ENCODE measurements at regions not wholly inside any gene's neighbourhood (a gene's known extent, or its start where the extent isn't known, plus 50 kb on each side); places are given as distances from the start of the nearest gene placed in this dataset.
"Not testable (repeated sequence)": the region's sequence is repeated elsewhere in the genome, so short reads cannot be mapped to it uniquely, and the experiment has no call there.

DNA sequence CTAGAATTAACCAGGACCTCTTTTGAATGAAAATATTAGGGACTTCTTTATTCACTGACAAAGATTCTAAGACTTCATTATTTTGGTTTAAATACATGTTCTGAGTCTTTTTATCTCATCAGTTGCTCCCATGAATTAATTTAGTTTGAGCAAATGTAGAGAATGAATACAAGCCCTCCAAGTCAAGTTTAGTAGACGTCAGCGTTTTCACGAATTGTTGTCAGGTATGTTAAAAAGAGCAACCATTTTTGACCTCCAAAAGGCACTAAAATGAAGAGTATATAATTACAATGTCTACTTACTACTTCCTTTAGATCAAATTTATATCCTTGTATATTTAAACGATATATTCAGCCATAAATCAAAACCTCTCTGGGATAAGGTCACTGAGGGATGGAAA, 809.3 kb upstream of the CDH6 start:
- H3K79me2 ChIP-seq (ENCODE audit: insufficient read depth, low read length), result no peaks in the 10 kb centered on the region
- TF ChIP-seq, protein P1, sequence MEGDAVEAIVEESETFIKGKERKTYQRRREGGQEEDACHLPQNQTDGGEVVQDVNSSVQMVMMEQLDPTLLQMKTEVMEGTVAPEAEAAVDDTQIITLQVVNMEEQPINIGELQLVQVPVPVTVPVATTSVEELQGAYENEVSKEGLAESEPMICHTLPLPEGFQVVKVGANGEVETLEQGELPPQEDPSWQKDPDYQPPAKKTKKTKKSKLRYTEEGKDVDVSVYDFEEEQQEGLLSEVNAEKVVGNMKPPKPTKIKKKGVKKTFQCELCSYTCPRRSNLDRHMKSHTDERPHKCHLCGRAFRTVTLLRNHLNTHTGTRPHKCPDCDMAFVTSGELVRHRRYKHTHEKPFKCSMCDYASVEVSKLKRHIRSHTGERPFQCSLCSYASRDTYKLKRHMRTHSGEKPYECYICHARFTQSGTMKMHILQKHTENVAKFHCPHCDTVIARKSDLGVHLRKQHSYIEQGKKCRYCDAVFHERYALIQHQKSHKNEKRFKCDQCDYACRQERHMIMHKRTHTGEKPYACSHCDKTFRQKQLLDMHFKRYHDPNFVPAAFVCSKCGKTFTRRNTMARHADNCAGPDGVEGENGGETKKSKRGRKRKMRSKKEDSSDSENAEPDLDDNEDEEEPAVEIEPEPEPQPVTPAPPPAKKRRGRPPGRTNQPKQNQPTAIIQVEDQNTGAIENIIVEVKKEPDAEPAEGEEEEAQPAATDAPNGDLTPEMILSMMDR (IDR thresholded peaks at IDR 0.05; ENCODE audit: extremely low read depth, low read depth, low read length), result no peak
- peaks cover 2% of the 10 kb centered on the region for H3K9me3 ChIP-seq (ENCODE audit: low read depth, low read length)
- no peak overlapping the region for H3K4me2 ChIP-seq (ENCODE audit: insufficient read depth, low read length)
- no peak overlapping the region for H2AFZ ChIP-seq (ENCODE audit: low read length)
- H3K36me3 ChIP-seq (ENCODE audit: insufficient read depth, low read length), result no peaks in the 10 kb centered on the region
- no peak for DNase-seq (ENCODE audit: insufficient read length, low spot score, missing footprints)
- H4K20me1 ChIP-seq (ENCODE audit: insufficient read depth, low read length), result no peaks in the 10 kb centered on the region
- H3K4me1 ChIP-seq (ENCODE audit: insufficient read depth, low read length), result no peaks in the 10 kb centered on the region
- H3K27me3 ChIP-seq (ENCODE audit: insufficient read depth, low read length), result no peaks in the 10 kb centered on the region
- H3K4me3 ChIP-seq (ENCODE audit: insufficient read depth, low read length), result no peak overlapping the region
- H3K27ac ChIP-seq (ENCODE audit: low read depth, low read length), result no peak overlapping the region

DNA sequence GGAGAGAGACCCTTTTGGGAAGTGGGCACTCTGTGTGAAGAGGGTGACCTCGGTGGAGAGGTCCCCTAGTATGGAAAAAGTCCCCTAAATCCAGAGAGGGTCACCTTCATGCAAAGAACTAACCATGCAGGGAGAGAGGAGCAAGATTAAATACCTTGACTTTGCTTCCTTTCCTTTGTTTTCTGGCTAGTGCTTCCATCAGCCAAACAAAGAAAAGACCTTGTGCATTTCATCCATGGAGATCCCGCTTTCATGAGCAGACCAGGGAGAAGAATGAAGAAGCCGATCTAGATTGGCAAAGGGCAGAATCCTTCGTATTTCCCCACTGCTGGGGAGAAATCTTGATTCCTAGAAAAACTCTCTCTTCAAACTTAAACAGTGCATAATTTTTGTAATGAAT, 813.3 kb upstream of the CDH6 start:
- no peak for DNase-seq (ENCODE audit: insufficient read length, low spot score, missing footprints)
- no peak overlapping the region for H3K4me2 ChIP-seq (ENCODE audit: insufficient read depth, low read length)
- H3K27ac ChIP-seq (ENCODE audit: low read depth, low read length), result no peak overlapping the region
- H3K4me1 ChIP-seq (ENCODE audit: insufficient read depth, low read length), result no peaks in the 10 kb centered on the region
- TF ChIP-seq, protein P1 (IDR thresholded peaks at IDR 0.05; ENCODE audit: extremely low read depth, low read depth, low read length), result no peak
- H3K4me3 ChIP-seq (ENCODE audit: insufficient read depth, low read length), result no peak overlapping the region
- H3K36me3 ChIP-seq (ENCODE audit: insufficient read depth, low read length), result no peaks in the 10 kb centered on the region
- no peaks in the 10 kb centered on the region for H4K20me1 ChIP-seq (ENCODE audit: insufficient read depth, low read length)
- H3K27me3 ChIP-seq (ENCODE audit: insufficient read depth, low read length), result no peaks in the 10 kb centered on the region
- H3K79me2 ChIP-seq (ENCODE audit: insufficient read depth, low read length), result no peaks in the 10 kb centered on the region
- no peak overlapping the region for H2AFZ ChIP-seq (ENCODE audit: low read length)
- H3K9me3 ChIP-seq (ENCODE audit: low read depth, low read length), result peaks cover 2% of the 10 kb centered on the region

DNA sequence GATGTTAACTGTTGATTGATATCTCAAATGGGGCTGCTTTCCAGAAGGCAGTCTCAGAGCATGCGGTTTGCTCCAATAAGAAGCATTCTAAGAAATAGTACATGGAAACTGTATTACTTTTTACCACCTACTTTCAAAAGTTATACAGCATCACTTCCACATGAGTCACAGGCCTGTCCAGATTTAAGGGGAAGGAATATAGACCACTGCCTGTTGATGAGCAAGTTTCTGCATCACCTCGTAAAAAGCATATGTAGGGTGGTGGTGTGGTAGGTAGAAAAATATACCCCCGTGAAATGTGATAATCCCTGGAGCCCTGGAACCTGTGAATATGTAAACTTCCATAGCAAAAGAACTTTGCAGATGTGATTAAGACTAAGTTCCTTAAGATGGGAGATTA, 816.6 kb upstream of the CDH6 start:
- Histone ChIP-seq H3K79me2 (ENCODE audit: insufficient read depth, low read length) (no peaks in the 10 kb centered on the region), H3K4me1 (ENCODE audit: insufficient read depth, low read length) (no peaks in the 10 kb centered on the region), H2AFZ (ENCODE audit: low read length) (no peak overlapping the region), H3K27ac (ENCODE audit: low read depth, low read length) (no peak overlapping the region), H3K4me2 (ENCODE audit: insufficient read depth, low read length) (no peak overlapping the region), H3K27me3 (ENCODE audit: insufficient read depth, low read length) (no peaks in the 10 kb centered on the region), H3K36me3 (ENCODE audit: insufficient read depth, low read length) (no peaks in the 10 kb centered on the region), H3K4me3 (ENCODE audit: insufficient read depth, low read length) (no peak overlapping the region), H4K20me1 (ENCODE audit: insufficient read depth, low read length) (no peaks in the 10 kb centered on the region), H3K9me3 (ENCODE audit: low read depth, low read length) (peaks cover 2% of the 10 kb centered on the region)
- DNase-seq (ENCODE audit: insufficient read length, low spot score, missing footprints), result no peak
- TF ChIP-seq, protein P1 (IDR thresholded peaks at IDR 0.05; ENCODE audit: extremely low read depth, low read depth, low read length), result no peak

DNA sequence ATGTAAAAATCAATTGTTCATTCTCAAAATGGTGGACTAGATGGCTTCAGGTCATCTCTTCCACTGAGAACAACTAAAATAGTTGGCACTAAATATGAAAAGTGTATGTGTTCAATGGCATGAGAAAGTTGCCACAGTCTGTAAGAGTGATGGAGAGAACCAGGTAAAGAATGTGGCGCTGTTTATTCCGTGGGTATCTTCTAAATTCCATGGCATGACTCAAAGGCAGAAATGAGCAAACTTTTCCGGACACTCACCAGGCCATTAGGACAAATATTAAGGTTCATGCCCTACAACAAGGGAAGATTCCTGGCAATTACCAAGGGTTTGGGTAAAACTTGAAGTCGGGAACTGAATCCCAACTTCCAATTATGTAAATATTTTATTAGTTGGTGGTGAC, 825.4 kb upstream of the CDH6 start:
- H3K4me2 ChIP-seq (ENCODE audit: insufficient read depth, low read length), result no peak overlapping the region
- no peaks in the 10 kb centered on the region for H3K9me3 ChIP-seq (ENCODE audit: low read depth, low read length)
- TF ChIP-seq, protein P1 (IDR thresholded peaks at IDR 0.05; ENCODE audit: extremely low read depth, low read depth, low read length), result no peak

DNA sequence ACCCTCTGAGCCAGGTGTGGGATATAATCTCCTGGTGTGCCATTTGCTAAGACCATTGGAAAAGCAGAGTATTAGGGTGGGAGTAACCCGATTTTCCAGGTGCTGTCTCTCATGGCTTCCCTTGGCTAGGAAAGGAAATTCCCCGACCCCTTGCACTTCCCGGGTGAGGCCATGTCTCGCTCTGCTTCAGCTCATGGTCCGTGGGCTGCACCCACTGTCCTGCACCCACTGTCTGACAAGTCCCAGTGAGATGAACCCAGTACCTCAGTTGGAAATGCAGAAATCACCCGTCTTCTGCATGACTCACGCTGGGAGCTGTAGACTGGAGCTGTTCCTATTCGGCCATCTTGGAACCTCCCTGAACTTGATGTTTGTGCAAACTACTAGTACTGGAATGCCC, 828.5 kb upstream of the CDH6 start:
- not testable (repeated sequence) for H3K36me3 ChIP-seq (ENCODE audit: insufficient read depth, low read length); H3K27me3 ChIP-seq (ENCODE audit: insufficient read depth, low read length); H2AFZ ChIP-seq (ENCODE audit: low read length); H3K79me2 ChIP-seq (ENCODE audit: insufficient read depth, low read length); H3K4me1 ChIP-seq (ENCODE audit: insufficient read depth, low read length); H3K4me3 ChIP-seq (ENCODE audit: insufficient read depth, low read length); H3K4me2 ChIP-seq (ENCODE audit: insufficient read depth, low read length); H3K27ac ChIP-seq (ENCODE audit: low read depth, low read length); DNase-seq (ENCODE audit: insufficient read length, low spot score, missing footprints); H3K9me3 ChIP-seq (ENCODE audit: low read depth, low read length); H4K20me1 ChIP-seq (ENCODE audit: insufficient read depth, low read length)

More for the DNA sequence above, 825.4 kb upstream of the CDH6 start:
- H3K79me2 ChIP-seq (ENCODE audit: insufficient read depth, low read length), result no peaks in the 10 kb centered on the region
- no peaks in the 10 kb centered on the region for H3K27me3 ChIP-seq (ENCODE audit: insufficient read depth, low read length)
- no peaks in the 10 kb centered on the region for H3K36me3 ChIP-seq (ENCODE audit: insufficient read depth, low read length)
- DNase-seq (ENCODE audit: insufficient read length, low spot score, missing footprints), result no peak
- H3K27ac ChIP-seq (ENCODE audit: low read depth, low read length), result no peak overlapping the region
- no peak overlapping the region for H2AFZ ChIP-seq (ENCODE audit: low read length)
- H4K20me1 ChIP-seq (ENCODE audit: insufficient read depth, low read length), result no peaks in the 10 kb centered on the region
- H3K4me3 ChIP-seq (ENCODE audit: insufficient read depth, low read length), result no peak overlapping the region
- no peaks in the 10 kb centered on the region for H3K4me1 ChIP-seq (ENCODE audit: insufficient read depth, low read length)

Data from osteoblast (primary cell).